ENCODE measurements at regions not wholly inside any gene's neighbourhood (a gene's known extent, or its start where the extent isn't known, plus 50 kb on each side); places are given as distances from the start of the nearest gene placed in this dataset.
A peak's percentile ranks its signal among the peaks of the same experiment; 100 is the strongest.

DNA sequence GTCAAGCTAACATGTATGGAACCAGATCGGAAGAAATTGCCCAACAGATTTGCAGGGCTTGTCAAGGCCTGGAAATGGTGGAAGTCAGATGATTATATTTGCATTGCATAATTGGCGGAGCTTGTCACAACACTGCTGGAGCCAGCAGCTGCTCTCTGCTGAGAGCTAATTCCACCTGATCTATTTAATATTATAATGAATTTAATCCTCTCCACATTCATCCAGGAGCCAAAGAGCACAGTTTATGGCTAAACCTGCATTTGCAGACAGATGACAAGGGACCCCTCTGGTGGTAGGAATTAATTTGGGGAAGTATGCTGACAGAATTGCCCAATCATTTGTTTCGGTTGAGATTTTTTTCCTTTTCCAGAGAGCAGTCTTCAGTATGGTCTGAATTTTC is 730.2 kb downstream of the TUSC7 start:
- H3K79me2 ChIP-seq (ENCODE audit: control insufficient read depth in 1 of 2, insufficient read depth in 2 of 2, low read length in 2 of 2) = no peaks in the 10 kb centered on the region
- H3K27me3 ChIP-seq (replicated peaks in 1 of 4; ENCODE audit: control insufficient read depth in 3 of 4, extremely low read depth in 1 of 4, insufficient read depth in 3 of 4, low read length in 3 of 4) = no peaks in the 10 kb centered on the region
- no peaks in the 10 kb centered on the region for H3K79me1 ChIP-seq (ENCODE audit: low read depth, low read length)
- no peaks in the 10 kb centered on the region for H3K23me2 ChIP-seq (ENCODE audit: low read depth, low read length)
- no peaks in the 10 kb centered on the region for H3K9me3 ChIP-seq (ENCODE audit: insufficient read depth in 2 of 2, low read depth in 1 of 2, low read length in 1 of 2)
- no peak overlapping the region for H2BK20ac ChIP-seq (ENCODE audit: low read length)
- H2BK120ac ChIP-seq (replicated peaks; ENCODE audit: low read depth, low read length) = no peak overlapping the region
- no peak overlapping the region for H3K23ac ChIP-seq (ENCODE audit: insufficient read length)
- TF ChIP-seq TEAD4 (IDR thresholded peaks at IDR 0.05; ENCODE audit: low read depth, low read length) = peak; percentile 95
- no peak for TF ChIP-seq TBP (IDR thresholded peaks at IDR 0.05; ENCODE audit: low read depth, low read length)
- TF ChIP-seq BRCA1 (IDR thresholded peaks at IDR 0.05; ENCODE audit: low read depth, low read length) = no peak
- TF ChIP-seq RAD21 (IDR thresholded peaks at IDR 0.05 in 1 of 2, conservative IDR thresholded peaks at IDR 0.05 in 1 of 2; ENCODE audit: low read depth in 2 of 2, low read length in 2 of 2) = peak; percentile 84 to 88
- TF ChIP-seq RBBP5 (IDR thresholded peaks at IDR 0.05; ENCODE audit: borderline replicate concordance, low read depth, low read length) = no peak
- TF ChIP-seq CEBPB (IDR thresholded peaks at IDR 0.05; ENCODE audit: low read depth, low read length) = peak; percentile 99
- TF ChIP-seq, protein P1, sequence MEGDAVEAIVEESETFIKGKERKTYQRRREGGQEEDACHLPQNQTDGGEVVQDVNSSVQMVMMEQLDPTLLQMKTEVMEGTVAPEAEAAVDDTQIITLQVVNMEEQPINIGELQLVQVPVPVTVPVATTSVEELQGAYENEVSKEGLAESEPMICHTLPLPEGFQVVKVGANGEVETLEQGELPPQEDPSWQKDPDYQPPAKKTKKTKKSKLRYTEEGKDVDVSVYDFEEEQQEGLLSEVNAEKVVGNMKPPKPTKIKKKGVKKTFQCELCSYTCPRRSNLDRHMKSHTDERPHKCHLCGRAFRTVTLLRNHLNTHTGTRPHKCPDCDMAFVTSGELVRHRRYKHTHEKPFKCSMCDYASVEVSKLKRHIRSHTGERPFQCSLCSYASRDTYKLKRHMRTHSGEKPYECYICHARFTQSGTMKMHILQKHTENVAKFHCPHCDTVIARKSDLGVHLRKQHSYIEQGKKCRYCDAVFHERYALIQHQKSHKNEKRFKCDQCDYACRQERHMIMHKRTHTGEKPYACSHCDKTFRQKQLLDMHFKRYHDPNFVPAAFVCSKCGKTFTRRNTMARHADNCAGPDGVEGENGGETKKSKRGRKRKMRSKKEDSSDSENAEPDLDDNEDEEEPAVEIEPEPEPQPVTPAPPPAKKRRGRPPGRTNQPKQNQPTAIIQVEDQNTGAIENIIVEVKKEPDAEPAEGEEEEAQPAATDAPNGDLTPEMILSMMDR (IDR thresholded peaks at IDR 0.05; ENCODE audit: control extremely low read depth in 1 of 3, insufficient read depth in 1 of 3, low read depth in 1 of 3, low read length in 3 of 3) = peak in 2 of 3 experiments; percentile 66 to 69; a peak in 3 of 4 replicates
- no peak overlapping the region for H4K91ac ChIP-seq (replicated peaks; ENCODE audit: insufficient read length, low read length)
- no peak overlapping the region for H2AFZ ChIP-seq (ENCODE audit: low read length)
- H3K4me3 ChIP-seq (ENCODE audit: extremely low read depth in 1 of 4, insufficient read depth in 2 of 4, low read depth in 3 of 4, low read length in 4 of 4) = no peak overlapping the region
- H3K9ac ChIP-seq (replicated peaks in 1 of 4; ENCODE audit: extremely low read depth in 1 of 4, low read depth in 3 of 4, low read length in 3 of 4) = no peak overlapping the region
- H2BK15ac ChIP-seq (ENCODE audit: low read length) = no peak overlapping the region
- CTCF ChIA-PET (ENCODE audit: partially characterized antibody) = interaction anchor here (0.6 to 3.5 kb wide), 32 partner anchors 8 to 668 kb away, joined by 3 to 9 read pairs (median 3); no protein-coding TSS in a partner anchor
- FAIRE-seq (peak; percentile 60), DNase-seq (ENCODE audit: low read depth in 1 of 2, low spot score in 2 of 2) (peak in 1 of 2 experiments; percentile 1)
- 86% methylated on average over 3 of the region's 3 CpGs; no CpG with 5 or more reads in 1 of the 2 experiments for WGBS, 2 experiments (ENCODE audit: extremely low coverage in 1 of 2, insufficient coverage in 1 of 2, insufficient read length in 1 of 2, insufficient replicate concordance in 2 of 2, low coverage in 1 of 2, low lambda C conversion rate in 2 of 2, missing lambda C conversion rate in 1 of 2)
- H3K4me1 ChIP-seq (replicated peaks in 1 of 4; ENCODE audit: control insufficient read depth in 3 of 4, insufficient read depth in 4 of 4, low read length in 3 of 4) = peaks cover 0 to 6% (median 1%) of the 10 kb centered on the region in 4 experiments; a peak in 3 of 7 replicates
- no peak overlapping the region for H3K14ac ChIP-seq (ENCODE audit: insufficient read length)
- H4K5ac ChIP-seq (ENCODE audit: insufficient read length, low read depth, low read length) = no peak overlapping the region
- H3K4ac ChIP-seq (replicated peaks; ENCODE audit: insufficient read length, low read depth, low read length) = no peak overlapping the region
- H2AK5ac ChIP-seq (ENCODE audit: low read depth, low read length) = no peak overlapping the region
- no peak overlapping the region for H2BK12ac ChIP-seq (ENCODE audit: low read depth, low read length)
- H2BK5ac ChIP-seq (ENCODE audit: low read depth, low read length) = no peak overlapping the region
- POLR2A ChIA-PET (ENCODE audit: partially characterized antibody) = no interaction called here
- H3K18ac ChIP-seq (ENCODE audit: extremely low read depth, low read length) = no peak overlapping the region
- no peaks in the 10 kb centered on the region for H3K36me3 ChIP-seq (ENCODE audit: control insufficient read depth in 2 of 4, insufficient read depth in 4 of 4, low read length in 3 of 4)
- H4K20me1 ChIP-seq (replicated peaks in 1 of 2; ENCODE audit: control insufficient read depth in 1 of 2, insufficient read depth in 2 of 2, low read length in 2 of 2) = peaks cover 0 to 2% of the 10 kb centered on the region in 2 experiments
- no peak overlapping the region for H4K8ac ChIP-seq (ENCODE audit: extremely low read depth, insufficient read depth, low read length)
- no peak overlapping the region for H3K56ac ChIP-seq (replicated peaks; ENCODE audit: insufficient read length, low read depth, low read length)
- H3K27ac ChIP-seq (ENCODE audit: low read depth, low read length) = no peak overlapping the region
- H3K4me2 ChIP-seq (ENCODE audit: insufficient read depth in 1 of 2, low read depth in 2 of 2, low read length in 2 of 2) = no peak overlapping the region
